Glomerular visceral epithelial cell (primary cell): ENCODE measurements at regions not wholly inside any gene's neighbourhood (a gene's known extent, or its start where the extent isn't known, plus 50 kb on each side); places are given as distances from the start of the nearest gene placed in this dataset.

Source experiments
- DNase-seq: peaks from one replicate; pipeline ENCODE4 v3.0.0-alpha.2; 2016; ENCODE audit errors: extremely low spot score

DNA sequence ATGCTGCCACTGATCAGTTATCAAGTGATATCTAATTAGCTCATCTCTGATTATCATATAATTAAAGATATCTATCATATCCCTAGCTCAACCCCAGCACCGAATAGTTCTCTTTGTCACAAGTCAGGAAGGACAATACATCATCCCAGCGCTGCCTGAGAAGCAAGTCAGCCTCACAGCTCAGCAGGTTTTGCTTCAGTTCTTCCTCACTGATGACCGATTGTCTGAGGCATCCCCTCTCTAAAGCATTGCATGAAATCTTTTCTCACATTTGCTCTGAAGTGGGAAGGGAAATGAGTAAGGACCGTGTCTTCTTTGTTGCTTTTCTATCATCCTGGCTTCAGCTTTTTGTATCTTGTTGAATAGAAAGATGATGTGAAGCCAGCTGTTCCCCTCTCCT is 247.9 kb downstream of the CMPK2 start:
- DNase-seq, result no peak

DNA sequence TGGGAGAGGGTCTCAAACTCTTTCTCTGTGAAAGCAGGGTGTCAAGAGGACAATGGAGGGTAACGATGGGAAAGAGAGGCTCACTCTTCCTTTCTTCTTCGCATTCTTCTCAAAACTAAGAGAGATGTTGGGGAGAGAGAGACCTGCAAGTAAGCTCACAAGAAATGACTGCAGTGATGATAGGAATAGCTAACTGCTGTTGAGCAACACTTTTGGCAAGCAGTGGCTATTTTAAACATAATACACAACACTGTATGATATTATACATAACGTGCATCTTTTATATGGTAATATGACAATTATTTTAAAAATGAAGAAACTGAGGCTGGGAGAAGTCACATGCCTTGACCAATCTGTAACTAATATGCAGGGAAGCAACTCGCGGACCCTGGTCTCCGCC is 247.5 kb downstream of the CMPK2 start:
- DNase-seq, result no peak

DNA sequence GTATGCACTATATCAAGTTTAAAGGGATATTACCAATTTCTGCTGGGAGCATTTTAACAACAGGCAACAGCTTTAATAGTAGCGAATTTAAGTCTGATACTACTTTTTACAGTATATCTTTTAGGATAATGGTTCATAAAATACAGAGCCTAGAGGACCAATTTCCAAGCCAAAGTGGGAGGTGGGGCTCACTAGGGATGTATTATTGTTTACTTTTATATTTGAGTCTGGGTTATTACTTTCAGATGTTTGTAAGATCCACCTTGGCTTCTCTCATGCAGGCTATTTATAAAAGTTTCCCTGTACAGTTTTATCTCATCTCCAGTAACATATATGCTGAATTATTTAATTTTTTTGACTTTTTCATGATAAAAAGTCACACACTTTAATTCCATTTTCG is 242.0 kb downstream of the CMPK2 start:
- DNase-seq, result no peak

DNA sequence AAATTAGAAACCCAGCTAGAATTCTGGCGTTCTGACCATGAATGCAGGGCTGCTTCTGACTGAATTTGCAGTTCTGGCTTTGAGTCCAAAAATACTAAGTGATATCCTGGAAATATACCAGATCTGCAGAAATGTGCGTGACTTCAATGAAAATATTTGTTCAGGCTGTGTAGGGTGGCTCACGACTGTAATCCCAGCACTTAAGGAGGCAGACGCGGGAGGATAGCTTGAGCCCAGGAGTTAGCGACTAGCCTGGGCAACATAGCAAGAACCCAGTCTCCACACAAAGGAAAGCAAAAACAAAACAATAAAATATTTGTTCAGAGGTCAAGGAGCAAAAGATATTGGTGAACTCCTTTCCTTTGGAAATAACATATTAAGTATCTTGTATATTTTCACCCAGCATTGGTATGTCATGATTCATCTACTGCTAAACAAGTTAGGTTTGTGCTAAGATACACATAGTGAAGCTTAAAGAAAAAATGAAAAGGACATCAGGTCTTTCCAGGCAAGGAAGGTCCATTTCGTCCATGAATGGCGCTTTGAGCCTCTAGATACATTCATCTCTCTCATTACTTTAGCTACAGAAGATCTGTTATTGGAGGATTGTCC is 239.2 kb downstream of the CMPK2 start:
- no peak for DNase-seq

DNA sequence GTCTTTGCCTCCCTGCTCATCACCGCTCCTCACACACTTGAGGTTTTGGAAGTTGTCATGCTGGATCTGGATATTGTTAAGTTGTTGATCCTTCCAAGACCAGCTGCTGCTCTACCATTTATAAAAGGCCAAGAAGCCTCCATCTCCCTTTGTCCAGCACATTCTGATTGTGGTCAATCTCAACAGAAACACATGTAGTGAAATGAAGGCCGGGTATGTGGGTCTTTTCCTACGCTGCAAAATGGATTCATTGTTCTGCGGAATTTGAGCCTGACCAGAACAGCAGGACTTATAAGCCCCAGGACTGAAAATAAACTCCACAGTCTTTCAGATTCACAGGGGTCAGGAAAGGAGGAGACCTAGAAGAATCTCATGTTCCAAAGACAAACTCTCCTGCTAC is 238.4 kb downstream of the CMPK2 start:
- no peak for DNase-seq

DNA sequence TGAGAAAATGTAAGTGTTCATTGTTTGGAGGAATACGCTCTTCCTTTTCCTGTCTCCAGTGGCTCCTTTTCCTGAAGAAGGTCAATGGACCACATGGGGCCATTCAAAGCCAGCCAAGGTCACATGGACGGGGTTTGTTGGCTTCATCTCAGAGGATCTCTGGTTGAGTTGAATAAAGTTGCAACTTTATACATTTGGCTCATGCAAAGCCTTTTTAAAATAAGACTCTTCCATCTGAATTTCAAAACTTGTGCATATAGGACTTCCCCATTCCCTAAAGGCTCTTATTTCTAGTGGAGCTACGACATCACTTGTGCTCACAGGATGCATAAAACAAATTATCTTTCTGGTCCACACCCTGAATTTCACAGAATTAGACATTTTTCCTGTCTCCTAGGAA is 235.5 kb downstream of the CMPK2 start:
- DNase-seq, result no peak

DNA sequence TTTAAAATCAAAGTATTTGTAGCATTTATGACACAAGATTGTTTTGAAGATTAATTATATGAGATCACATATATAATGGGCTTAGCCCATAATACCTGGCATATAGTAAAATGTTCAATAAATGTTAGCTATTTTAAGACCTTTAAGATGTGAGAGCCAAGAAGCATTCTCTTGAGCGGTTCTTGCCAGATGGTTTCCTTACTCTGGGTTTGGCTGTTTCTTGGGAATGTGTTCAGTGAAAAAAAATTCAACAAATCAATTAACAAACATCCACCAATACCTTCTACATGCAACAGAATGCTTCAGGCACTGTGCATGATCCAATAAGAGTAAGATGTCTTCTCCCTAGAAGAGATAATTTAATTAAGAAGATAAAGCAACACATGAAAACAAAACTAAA is 230.4 kb downstream of the CMPK2 start:
- no peak for DNase-seq

DNA sequence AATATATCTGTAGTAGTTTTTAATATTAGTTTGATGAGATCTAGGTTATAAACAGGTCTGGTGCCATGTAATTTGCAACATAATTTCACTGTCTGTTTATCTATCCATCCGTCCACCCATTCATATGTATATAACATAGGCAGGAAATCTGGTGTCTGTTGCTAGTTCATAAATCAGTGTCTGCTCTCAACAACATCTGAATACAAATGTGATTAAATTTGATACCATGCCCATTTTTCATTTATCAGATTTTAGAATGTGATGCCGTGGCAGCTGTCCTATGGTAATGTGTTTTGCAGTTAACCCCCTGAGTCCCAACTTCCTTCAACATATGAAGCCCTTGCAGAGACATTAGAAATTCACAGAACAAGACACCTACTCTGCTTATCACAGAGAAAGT is 228.4 kb downstream of the CMPK2 start:
- DNase-seq, result no peak

DNA sequence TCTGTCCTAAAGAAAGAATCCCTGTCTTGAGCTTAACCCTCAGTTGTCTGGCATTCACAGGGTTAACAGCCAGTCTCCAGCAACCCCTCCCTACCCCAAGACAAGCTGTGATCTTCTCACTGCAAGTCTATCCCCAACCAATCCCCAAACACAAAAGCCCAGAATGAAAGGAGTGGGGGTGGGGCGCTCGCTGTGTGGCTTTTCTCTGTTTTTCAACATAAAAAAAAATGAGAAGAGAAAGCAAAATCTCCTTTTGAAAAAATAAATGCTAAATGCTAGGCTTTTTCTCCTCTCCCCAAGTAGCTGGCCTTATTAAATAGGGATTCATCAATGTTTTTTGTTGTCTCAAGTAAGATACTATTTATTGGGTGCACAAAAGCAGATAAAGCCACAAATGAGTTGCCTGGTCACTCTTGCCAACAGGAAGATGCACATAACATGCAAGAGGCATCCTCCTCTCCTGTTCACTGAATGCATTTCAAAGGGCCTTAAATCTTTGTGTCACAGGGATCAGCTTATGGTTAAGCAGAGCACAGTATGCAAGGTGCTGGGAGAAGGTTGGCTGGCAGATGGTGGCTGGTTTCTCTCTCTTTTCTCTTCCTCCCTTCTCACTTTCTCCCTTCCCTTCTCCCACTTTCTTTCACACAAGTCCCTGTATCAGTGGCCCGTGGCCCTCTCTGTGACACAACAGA is 225.6 kb downstream of the CMPK2 start:
- DNase-seq, result no peak

DNA sequence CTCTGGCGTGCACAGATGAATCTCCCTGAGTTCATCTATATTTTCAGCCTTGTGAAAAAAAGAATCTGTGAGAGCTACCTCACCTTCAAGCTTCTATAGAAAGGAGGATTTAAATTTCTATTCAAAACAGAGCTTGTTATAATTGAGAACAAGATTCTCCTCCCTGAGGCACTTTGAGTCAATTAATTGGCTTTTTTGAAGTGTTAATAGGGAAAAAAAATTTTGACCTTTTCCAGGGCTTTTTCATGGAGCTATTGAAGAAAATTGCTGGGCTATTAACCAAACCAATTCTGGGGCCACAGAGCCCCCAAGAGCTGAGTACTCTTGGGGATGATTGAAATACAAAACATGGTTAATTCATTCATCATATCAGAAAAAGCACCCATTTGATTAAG is 225.1 kb downstream of the CMPK2 start:
- no peak for DNase-seq

DNA sequence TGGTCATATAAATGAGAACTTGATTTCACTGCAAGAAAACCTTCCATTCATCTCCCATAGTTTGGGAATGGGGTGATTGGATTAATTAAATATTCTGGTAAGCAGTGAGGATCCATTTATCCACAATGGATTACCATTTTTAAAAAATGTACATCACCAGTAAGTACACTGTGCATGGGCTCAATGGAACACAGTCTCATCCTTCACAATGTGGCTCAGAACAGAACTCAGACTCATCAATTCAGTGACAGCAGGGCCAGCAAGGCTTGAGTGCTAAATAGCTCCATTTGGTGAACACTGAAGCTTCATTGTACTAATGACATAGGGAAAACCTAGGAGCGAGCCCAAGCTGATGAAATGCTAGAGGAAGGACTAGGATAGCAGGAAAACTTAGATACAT is 223.8 kb downstream of the CMPK2 start:
- DNase-seq, result no peak

DNA sequence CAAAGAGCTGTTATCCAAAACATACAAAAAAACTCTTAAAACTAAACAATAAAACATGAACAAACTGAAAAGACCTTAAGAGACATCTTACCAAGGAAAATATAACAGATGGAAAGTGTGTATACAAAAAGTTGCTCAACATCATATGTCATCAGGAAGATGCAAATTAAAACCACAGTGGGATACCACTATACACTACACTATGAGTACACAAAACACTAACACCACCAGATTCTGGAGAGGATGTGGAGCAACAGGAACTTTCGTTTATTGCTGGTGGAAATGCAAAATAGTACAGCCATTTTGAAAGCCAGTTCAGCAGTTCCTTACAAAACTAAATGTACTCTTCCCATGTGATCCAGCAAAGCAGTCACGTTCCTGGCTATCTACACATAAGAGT is 221.4 kb downstream of the CMPK2 start:
- no peak for DNase-seq

DNA sequence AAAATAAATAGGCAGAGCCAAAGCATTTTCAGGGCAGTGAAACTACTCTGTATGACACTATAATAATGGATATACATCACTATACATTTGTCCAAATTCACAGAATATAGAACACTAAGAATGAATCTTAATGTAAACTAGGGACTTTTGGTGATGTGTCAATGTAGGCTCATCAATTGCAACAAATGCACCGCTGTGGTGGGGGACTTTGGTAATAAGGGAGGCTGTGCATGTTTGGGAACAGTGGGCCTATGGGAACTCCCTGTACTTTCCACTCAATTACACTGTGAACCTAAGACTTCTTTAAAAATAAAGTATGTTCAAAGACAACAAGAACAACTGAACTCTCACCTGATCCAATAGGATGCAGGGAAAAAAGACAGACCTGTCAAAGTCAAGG is 220.7 kb downstream of the CMPK2 start:
- no peak for DNase-seq

DNA sequence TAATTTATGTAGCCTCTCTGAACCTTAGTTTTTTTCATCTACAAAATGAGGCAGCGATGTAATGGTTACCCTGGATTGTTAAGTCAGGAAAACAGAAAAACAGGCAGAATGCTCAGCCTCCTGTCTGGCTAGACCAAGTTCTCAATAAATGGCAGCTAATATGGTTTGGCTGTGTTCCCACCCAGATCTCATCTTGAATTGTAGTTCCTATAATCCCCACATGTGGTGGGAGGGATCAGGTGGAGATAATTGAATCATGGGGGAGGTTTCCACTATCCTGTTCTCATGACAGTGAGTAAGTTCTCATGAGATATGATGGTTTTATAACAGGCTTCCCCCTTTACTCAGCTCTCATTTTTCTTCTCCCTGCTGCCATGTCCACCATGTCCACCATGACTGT is 220.0 kb downstream of the CMPK2 start:
- no peak for DNase-seq

DNA sequence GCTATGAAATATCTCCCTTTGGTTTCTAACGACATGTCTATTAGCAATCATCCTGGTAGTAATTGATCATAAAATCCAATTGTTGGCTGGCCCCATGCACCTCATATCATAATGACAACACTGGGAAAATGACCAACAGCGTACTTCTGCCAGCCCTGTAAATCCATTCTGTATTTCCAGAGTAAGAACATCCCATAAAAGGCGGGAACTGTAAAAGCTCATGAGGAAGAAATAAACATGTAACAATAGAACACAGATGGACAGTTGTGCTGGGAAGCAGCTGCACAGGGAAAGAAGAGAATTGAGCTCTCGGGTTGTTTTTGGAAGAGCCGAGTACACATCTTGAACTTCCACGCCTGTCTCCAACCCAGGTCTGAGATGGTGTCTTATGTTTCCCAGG is 218.7 kb downstream of the CMPK2 start:
- no peak for DNase-seq

DNA sequence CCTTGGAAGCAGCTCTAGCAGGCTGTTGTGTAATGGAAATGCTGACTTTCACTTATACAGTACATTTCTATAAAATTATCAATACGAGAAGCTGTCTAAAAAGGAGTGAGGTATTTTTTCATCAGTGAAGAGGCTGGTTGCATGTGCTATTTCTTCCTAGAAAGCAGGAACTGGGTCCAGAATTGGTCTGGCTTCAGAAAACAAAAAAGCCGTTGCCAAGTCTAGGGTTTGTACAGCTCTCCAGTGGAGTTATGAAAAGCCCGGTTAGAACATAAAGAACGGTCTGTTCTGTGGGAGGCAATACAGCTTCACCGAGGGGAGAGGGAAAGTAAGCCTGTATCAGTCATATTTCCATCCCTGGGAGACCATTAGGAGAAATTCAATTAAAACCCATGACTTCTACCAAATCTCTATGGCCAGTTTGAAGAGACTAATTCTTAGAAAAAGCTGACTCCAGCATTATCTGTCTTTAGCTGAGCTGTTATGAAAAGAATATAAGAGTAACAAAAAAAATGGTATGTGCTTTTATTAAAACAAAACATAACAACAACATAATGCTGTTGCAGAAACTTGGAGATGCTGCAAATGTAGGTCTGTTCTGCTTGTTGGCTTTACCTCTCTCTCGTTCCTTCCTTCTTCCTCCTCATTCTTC is 217.0 kb downstream of the CMPK2 start:
- DNase-seq, result no peak

DNA sequence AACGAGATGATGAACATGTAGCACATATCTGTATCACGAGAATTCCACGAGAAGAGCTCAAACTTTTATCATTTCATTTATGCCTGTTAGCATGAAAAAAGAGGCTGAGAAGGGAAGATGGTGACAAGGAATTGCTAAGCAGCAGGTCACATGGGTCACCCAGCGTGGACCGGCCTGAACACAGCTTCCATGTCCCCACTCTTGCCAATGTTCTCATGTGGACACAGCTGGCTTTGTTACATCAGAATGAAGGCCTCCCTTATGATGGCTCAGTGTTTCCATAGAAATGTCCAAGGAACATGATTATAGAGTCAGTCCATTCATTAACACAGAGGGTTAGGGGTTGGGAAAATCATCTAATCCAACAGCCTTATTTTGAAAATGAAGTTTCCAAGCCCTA is 215.4 kb downstream of the CMPK2 start:
- no peak for DNase-seq

DNA sequence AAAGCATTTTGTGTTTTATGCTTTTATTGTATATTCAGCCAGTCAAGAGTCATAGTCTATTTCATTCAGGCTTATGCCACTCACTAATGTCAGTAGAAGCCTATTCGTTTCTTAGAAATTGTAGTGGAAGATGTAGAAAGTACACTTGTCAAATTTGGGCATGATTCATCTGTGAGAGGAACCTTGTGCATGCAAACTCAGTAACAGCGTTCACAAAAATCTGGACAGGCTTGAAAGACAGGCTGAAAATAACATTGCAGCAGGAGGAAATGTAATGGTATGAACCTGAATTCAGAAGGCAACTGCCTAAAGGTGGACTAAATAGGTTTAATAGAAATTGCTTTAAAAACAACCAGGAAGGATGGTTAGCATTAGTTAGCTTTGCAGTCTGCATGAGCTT is 213.5 kb downstream of the CMPK2 start:
- no peak for DNase-seq

DNA sequence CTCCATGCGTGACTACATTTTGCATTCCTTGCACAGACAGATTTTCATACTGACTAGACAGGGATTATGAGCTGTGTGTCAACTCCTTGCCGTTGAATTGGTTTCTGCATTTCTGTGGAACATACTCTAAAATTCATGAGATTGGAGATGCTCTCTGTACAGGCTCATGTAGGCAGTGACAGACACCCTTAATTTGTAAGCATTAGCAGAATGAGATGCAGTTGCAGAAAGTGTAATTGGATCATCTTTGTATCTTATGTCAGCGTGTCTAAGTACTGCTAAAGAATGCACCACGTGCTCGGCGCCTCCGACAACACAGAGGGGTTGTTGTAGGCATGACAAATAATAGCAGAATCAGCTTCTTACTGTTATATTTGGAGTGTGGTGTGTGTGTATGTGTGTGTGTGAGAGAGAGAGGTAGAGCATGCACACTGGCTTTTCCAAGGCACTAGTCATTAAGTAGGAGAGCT is 212.4 kb downstream of the CMPK2 start:
- DNase-seq, result no peak

DNA sequence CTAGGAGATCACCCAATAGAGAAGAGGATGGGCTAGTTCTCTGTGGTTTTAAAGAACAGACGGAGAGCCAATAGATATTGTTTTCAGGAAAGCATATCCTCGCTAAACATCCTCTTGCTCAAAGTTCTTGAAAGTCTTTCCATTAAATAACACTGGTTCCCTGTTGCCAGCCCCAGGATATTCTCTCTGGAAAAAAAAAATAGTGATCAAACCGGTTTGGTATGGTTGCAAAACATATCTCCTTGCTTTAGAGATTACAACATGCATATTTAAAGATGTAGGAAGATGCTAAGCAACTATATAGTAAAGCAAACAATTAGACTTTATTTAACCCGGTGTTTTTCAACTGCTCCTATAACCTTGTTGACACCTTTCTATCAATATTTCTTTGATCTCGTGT is 211.4 kb downstream of the CMPK2 start:
- no peak for DNase-seq

DNA sequence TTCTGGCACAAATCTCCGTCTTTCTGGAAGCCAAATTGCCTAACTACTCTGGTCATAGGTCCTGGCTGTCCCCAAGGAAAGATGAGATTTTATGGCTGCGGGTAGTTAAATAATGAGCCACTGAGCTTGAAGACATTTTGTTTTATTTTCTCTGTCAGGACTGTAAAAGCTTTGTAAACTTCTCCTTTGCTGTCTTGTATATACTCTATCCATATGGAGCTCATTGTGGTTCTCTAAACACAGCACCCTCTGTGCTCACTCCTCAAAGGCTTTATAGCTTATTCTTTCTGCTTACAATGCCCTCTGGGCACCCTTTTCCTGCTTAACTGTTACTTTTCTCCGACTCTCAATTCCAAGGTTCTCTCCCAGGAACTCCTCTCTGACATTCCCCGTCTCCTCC is 209.1 kb downstream of the CMPK2 start:
- no peak for DNase-seq

DNA sequence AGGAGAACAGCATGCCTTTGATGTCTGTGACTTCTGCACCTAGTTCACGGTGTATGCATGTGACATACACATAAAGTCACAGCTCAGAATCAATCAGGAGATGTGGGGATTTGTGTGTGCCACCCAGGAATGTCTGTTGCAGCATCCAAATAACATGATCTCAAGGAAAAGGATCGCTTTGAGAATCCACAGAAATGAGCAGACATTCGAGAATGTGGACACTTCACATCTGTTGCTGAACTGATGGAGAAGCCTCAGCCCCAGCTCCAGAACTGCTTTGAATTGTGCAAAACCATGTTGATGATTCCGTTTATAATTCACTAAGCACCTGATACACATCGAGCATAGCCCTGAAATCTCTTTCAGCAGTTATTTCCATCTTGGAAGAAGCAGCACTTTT is 208.6 kb downstream of the CMPK2 start:
- DNase-seq, result no peak

DNA sequence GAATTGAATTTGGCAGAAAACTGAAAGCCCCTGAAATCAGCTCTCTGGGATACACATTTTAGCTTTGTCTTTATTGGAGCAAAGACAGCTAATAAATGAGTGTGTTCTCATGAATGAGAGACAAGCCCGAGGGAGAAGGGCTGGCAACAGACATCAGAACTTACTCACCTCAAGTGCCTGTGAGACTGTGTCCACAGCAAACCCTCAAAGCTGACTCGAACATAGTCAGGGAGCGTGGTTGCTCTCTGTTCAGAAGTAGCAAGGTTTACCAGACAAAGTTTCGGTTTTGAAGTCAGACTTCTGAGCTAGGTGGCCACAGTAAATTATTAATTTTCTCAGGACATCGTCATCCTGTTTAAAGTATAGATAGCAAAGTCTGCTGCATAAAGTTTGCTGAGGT is 207.9 kb downstream of the CMPK2 start:
- DNase-seq, result no peak
